Sigmoid colon (tissue), 6 donors: ENCODE measurements at regions not wholly inside any gene's neighbourhood (a gene's known extent, or its start where the extent isn't known, plus 50 kb on each side); places are given as distances from the start of the nearest gene placed in this dataset.

Experiments
- DNase-seq: peaks from one replicate; pipeline ENCODE4 v3.0.0-alpha.2; 2019
- H3K27ac ChIP-seq, 4 donors: fragments of 200-600 bp; sonication (generic); one replicate each; pipeline ENCODE4 v1.5.1; 2016 to 2019; ENCODE audit warnings: mild to moderate bottlenecking in 1 of 4
- H3K27me3 ChIP-seq, 3 donors: fragments of 200-600 bp; sonication (generic); one replicate each; pipeline ENCODE4 v1.5.1; 2019; ENCODE audit warnings: mild to moderate bottlenecking in 1 of 3
- H3K36me3 ChIP-seq, 4 donors: fragments of 200-600 bp; sonication (generic); one replicate each; pipeline ENCODE4 v1.5.1; 2016 to 2019
- H3K4me1 ChIP-seq, 4 donors: fragments of 200-600 bp; sonication (generic); one replicate each; pipeline ENCODE4 v1.5.1; 2017 to 2019
- H3K4me3 ChIP-seq, 4 donors: fragments of 200-600 bp; sonication (generic); one replicate each; pipeline ENCODE4 v1.5.1; 2017 to 2019; ENCODE audit warnings: mild to moderate bottlenecking in 2 of 4, moderate library complexity in 1 of 4
- H3K9me3 ChIP-seq, 4 donors: fragments of 200-600 bp in 3 of 4; sonication (generic) in 3 of 4; one replicate each; pipeline versions ENCODE4 v1.5.1 to v1.6.1; 2013 to 2019
- CTCF ChIP-seq, 4 experiments: fragments of 450-650 bp in 3 of 4; fragments of 200-600 bp in 1 of 4; IDR thresholded peaks; one replicate each; pipeline ENCODE4 v1.5.1; 2016 to 2019; ENCODE audit warnings: antibody characterized with exemption in 4 of 4, mild to moderate bottlenecking in 3 of 4, moderate library complexity in 2 of 4
- EP300 ChIP-seq, 4 donors: sonication (generic); formaldehyde crosslinking; IDR thresholded peaks; one replicate each; pipeline ENCODE4 v1.6.1; 2017; ENCODE audit warnings: antibody characterized with exemption in 4 of 4
- POLR2A ChIP-seq, 2 donors: fragments of 450-650 bp; IDR thresholded peaks; one replicate each; pipeline ENCODE4 v1.6.1; 2016; ENCODE audit warnings: antibody characterized with exemption in 2 of 2, mild to moderate bottlenecking in 2 of 2, moderate library complexity in 2 of 2
- POLR2AphosphoS5 ChIP-seq, 4 donors: sonication (generic); formaldehyde crosslinking; IDR thresholded peaks; one replicate each; pipeline ENCODE4 v1.6.1; 2017; ENCODE audit warnings: antibody characterized with exemption in 4 of 4
- WGBS, 2 donors: extraction: QIAGEN DNeasy Blood & Tissue Kit; methylation state at CpG; one replicate each; pipeline ENCODE4 v1.1.7; 2013; 5-methylcytosine and 5-hydroxymethylcytosine counted together
- intact Hi-C: fragments of 100-400 bp; cut with DNase I; formaldehyde crosslinking; loops from one replicate; pipeline ENCODE4 v1.15.1; 2023
- donor health status: healthy with polysubstance abuse.
- donor health status: healthy.

DNA sequence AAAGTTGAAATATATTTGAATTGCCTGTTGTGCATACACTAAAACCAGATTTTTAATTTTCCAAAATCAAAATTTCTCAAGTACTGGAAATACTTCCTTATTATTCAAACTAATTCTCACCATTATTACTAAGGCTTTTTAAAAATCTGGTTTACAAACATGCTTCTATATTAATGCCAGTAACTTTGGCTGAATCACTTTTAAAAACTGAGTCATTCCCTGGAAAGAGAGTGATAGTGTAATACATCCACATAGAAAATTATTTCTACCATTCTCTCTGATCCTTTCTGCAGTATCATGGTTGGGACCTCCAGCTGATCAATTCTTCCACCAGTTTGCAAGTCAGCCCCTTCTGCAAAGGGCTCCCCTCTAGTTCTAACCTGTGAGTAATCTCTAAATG lies 165.3 kb upstream of the FAM241A start:
- intact Hi-C loops, result no loop called here
- Histone ChIP-seq H3K27me3 (peaks cover 0 to 7% (median 0%) of the 10 kb centered on the region in 3 donors), H3K4me1 (no peaks in the 10 kb centered on the region), H3K36me3 (no peaks in the 10 kb centered on the region), H3K4me3 (no peak overlapping the region), H3K9me3 (peaks cover 0 to 2% (median 0%) of the 10 kb centered on the region in 4 donors), H3K27ac (no peak overlapping the region)
- TF ChIP-seq POLR2AphosphoS5 (IDR thresholded peaks at IDR 0.05) (no peak), POLR2A (IDR thresholded peaks at IDR 0.05) (no peak), EP300 (IDR thresholded peaks at IDR 0.05) (no peak), CTCF (IDR thresholded peaks at IDR 0.05) (no peak)
- no peak for DNase-seq

GRCh38 chr4:111982089-111982488 lies 163.2 kb upstream of the FAM241A start:
- no peak overlapping the region for H3K4me3 ChIP-seq
- 31 to 77% methylated on average over 1 of the region's 1 CpG for WGBS, 2 donors
- peaks cover 0 to 7% (median 0%) of the 10 kb centered on the region in 3 donors for H3K27me3 ChIP-seq

GRCh38 chr4:111984169-111984819 lies 161.0 kb upstream of the FAM241A start:
- no peak for DNase-seq
- Histone ChIP-seq H3K36me3 (no peaks in the 10 kb centered on the region), H3K9me3 (no peaks in the 10 kb centered on the region), H3K4me1 (no peaks in the 10 kb centered on the region), H3K27me3 (peaks cover 0 to 7% (median 0%) of the 10 kb centered on the region in 3 donors), H3K4me3 (no peak overlapping the region), H3K27ac (no peak overlapping the region)
- 88 to 89% methylated on average over 10 of the region's 10 CpGs for WGBS, 2 donors
- intact Hi-C loops, result no loop called here
- TF ChIP-seq CTCF (IDR thresholded peaks at IDR 0.05), result no peak
- no peak for TF ChIP-seq EP300 (IDR thresholded peaks at IDR 0.05)
- TF ChIP-seq POLR2A (IDR thresholded peaks at IDR 0.05), result no peak
- TF ChIP-seq POLR2AphosphoS5 (IDR thresholded peaks at IDR 0.05), result no peak

More at GRCh38 chr4:111982089-111982488, 163.2 kb upstream of the FAM241A start:
- Histone ChIP-seq H3K4me1 (no peaks in the 10 kb centered on the region), H3K27ac (no peak overlapping the region), H3K36me3 (no peaks in the 10 kb centered on the region), H3K9me3 (no peaks in the 10 kb centered on the region)
- no peak for TF ChIP-seq POLR2A (IDR thresholded peaks at IDR 0.05)
- TF ChIP-seq POLR2AphosphoS5 (IDR thresholded peaks at IDR 0.05), result no peak
- TF ChIP-seq EP300 (IDR thresholded peaks at IDR 0.05), result no peak
- TF ChIP-seq CTCF (IDR thresholded peaks at IDR 0.05), result no peak
- DNase-seq, result no peak
- intact Hi-C loops, result no loop called here

DNA sequence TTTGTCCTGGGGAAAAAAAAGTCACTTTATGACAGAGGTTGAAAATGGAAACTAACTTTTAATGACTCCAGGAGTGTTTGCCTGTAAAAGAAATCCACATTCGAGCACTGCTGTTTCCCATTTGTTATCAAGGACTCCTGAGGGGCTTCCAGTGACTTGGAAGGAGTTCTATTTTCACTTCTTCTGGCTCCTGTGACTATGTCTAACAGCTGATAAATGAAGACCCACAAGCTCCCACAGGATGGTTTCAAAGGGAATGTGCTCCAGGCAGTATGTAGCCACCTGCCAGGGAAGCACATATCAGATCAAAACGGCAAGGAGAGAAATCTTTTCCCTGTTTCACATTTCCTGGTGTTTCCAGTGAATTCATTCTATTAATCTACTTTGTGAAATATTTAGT lies 159.8 kb upstream of the FAM241A start:
- no peak for DNase-seq
- H3K9me3 ChIP-seq, result no peaks in the 10 kb centered on the region
- no peaks in the 10 kb centered on the region for H3K4me1 ChIP-seq
- peaks cover 0 to 7% (median 0%) of the 10 kb centered on the region in 3 donors for H3K27me3 ChIP-seq
- intact Hi-C loops, result no loop called here
- TF ChIP-seq POLR2AphosphoS5 (IDR thresholded peaks at IDR 0.05), result no peak
- TF ChIP-seq POLR2A (IDR thresholded peaks at IDR 0.05), result no peak
- TF ChIP-seq EP300 (IDR thresholded peaks at IDR 0.05), result no peak
- TF ChIP-seq CTCF (IDR thresholded peaks at IDR 0.05), result no peak
- no peak overlapping the region for H3K4me3 ChIP-seq
- no peak overlapping the region for H3K27ac ChIP-seq
- no peaks in the 10 kb centered on the region for H3K36me3 ChIP-seq
- 14 to 34% methylated on average over 2 of the region's 2 CpGs for WGBS, 2 donors

DNA sequence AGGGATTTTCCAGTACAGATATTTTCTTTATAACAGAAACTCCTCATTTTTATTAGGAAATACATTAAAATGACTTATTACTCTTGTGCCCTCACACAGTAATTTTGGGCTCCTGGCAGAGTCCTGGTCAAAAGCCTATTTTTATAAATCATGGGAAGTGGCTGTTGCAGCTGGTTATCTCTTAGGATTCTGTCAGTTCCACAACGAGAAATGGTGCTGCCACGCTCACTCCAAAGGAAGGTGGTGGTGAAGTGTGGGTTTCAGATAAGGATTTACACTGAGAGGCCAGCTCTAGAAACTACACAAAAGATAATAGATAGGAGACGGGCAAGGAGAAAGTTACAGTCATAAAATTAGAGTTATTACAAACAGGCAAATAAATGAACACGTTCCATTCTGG lies 159.2 kb upstream of the FAM241A start:
- intact Hi-C loops, result no loop called here
- no peak overlapping the region for H3K27ac ChIP-seq
- no peaks in the 10 kb centered on the region for H3K9me3 ChIP-seq
- peaks cover 0 to 7% (median 0%) of the 10 kb centered on the region in 3 donors for H3K27me3 ChIP-seq
- H3K4me1 ChIP-seq, result no peaks in the 10 kb centered on the region
- no peak overlapping the region for H3K4me3 ChIP-seq
- H3K36me3 ChIP-seq, result no peaks in the 10 kb centered on the region
- 28 to 29% methylated on average over 4 of the region's 4 CpGs for WGBS, 2 donors
- TF ChIP-seq POLR2AphosphoS5 (IDR thresholded peaks at IDR 0.05) (no peak), EP300 (IDR thresholded peaks at IDR 0.05) (no peak), CTCF (IDR thresholded peaks at IDR 0.05) (no peak), POLR2A (IDR thresholded peaks at IDR 0.05) (no peak)
- no peak for DNase-seq
